Endodermal cell (in vitro differentiated cells): ENCODE measurements at regions not wholly inside any gene's neighbourhood (a gene's known extent, or its start where the extent isn't known, plus 50 kb on each side); places are given as distances from the start of the nearest gene placed in this dataset.

Experiments used
- DNase-seq: peaks from one replicate; pipeline ENCODE4 v3.0.0-alpha.2; 2017
- H3K27ac ChIP-seq: 2 replicates; pipeline ENCODE4 v1.5.1; 2013; ENCODE audit warnings: mild to moderate bottlenecking, low read depth, low read length, moderate library complexity
- H3K27me3 ChIP-seq: 2 replicates; pipeline ENCODE4 v1.6.1; 2013; ENCODE audit warnings: mild to moderate bottlenecking, low read length, moderate library complexity; ENCODE audit not compliant: insufficient read depth, control insufficient read depth, poor library complexity, severe bottlenecking
- H3K36me3 ChIP-seq: 2 replicates; pipeline ENCODE4 v1.7.0; 2013; ENCODE audit warnings: mild to moderate bottlenecking, low read length, moderate library complexity; ENCODE audit not compliant: control insufficient read depth, insufficient read depth
- H3K4me1 ChIP-seq: one replicate; pipeline ENCODE4 v1.7.0; 2013; ENCODE audit warnings: low read length; ENCODE audit not compliant: control insufficient read depth, insufficient read depth
- H3K4me3 ChIP-seq: 2 replicates; pipeline ENCODE4 v1.5.1; 2013; ENCODE audit warnings: mild to moderate bottlenecking, low read length, moderate library complexity
- H3K9ac ChIP-seq: 2 replicates; pipeline ENCODE4 v1.6.1; 2013; ENCODE audit warnings: mild to moderate bottlenecking, low read length, moderate library complexity; ENCODE audit not compliant: poor library complexity, severe bottlenecking; ENCODE audit errors: extremely low read depth
- H3K9me3 ChIP-seq: 2 replicates; pipeline ENCODE4 v1.6.1; 2013; ENCODE audit warnings: mild to moderate bottlenecking, low read length, moderate library complexity; ENCODE audit not compliant: control insufficient read depth
- H3K27ac Mint-ChIP-seq: 2 replicates; pipeline ENCODE4 v1.8.0; 2020; ENCODE audit warnings: mixed read lengths
- H3K27me3 Mint-ChIP-seq: 2 replicates; pipeline ENCODE4 v1.8.0; 2021; ENCODE audit warnings: mild to moderate bottlenecking, mixed read lengths; ENCODE audit not compliant: insufficient read depth
- H3K36me3 Mint-ChIP-seq: 2 replicates; pipeline ENCODE4 v1.8.0; 2020; ENCODE audit warnings: low read depth, mixed read lengths
- H3K4me1 Mint-ChIP-seq: 2 replicates; pipeline ENCODE4 v1.8.0; 2020; ENCODE audit warnings: mixed read lengths
- H3K4me3 Mint-ChIP-seq: 2 replicates; pipeline ENCODE4 v1.8.0; 2020; ENCODE audit warnings: mild to moderate bottlenecking, moderate library complexity, mixed read lengths
- H3K9me3 Mint-ChIP-seq: 2 replicates; pipeline ENCODE4 v1.8.0; 2020; ENCODE audit warnings: mild to moderate bottlenecking, mixed read lengths
- WGBS, 2 experiments: methylation state at CpG; one replicate each; pipeline versions ENCODE4 v1.1.5 to v1.1.7; 2013; ENCODE audit warnings: missing lambda C conversion rate in 2 of 2, mixed read lengths in 1 of 2; ENCODE audit not compliant: insufficient coverage in 1 of 2, insufficient read length in 1 of 2; 5-methylcytosine and 5-hydroxymethylcytosine counted together
- TF ChIP-seq, protein P1 (sequence below): fragments of 200-600 bp; sonication (generic); conservative IDR thresholded peaks from 2 replicates; pipeline ENCODE4 v1.5.0; 2021; ENCODE audit warnings: antibody characterized with exemption, mild to moderate bottlenecking

GRCh38 chr13:38566519-38566918, 120.4 kb upstream of the FREM2 start:
- H3K4me3 ChIP-seq = no peak overlapping the region
- no peaks in the 10 kb centered on the region for H3K4me1 ChIP-seq
- no peaks in the 10 kb centered on the region for H3K27me3 ChIP-seq
- no peaks in the 10 kb centered on the region for H3K36me3 Mint-ChIP-seq
- no peak overlapping the region for H3K27ac Mint-ChIP-seq
- no peak overlapping the region for H3K4me3 Mint-ChIP-seq
- 90 to 100% methylated on average over 2 to 3 of the region's 3 CpGs for WGBS, 2 experiments
- no peaks in the 10 kb centered on the region for H3K36me3 ChIP-seq
- peaks cover 6% of the 10 kb centered on the region for H3K9me3 ChIP-seq
- H3K9ac ChIP-seq = no peak overlapping the region
- TF ChIP-seq, protein P1, sequence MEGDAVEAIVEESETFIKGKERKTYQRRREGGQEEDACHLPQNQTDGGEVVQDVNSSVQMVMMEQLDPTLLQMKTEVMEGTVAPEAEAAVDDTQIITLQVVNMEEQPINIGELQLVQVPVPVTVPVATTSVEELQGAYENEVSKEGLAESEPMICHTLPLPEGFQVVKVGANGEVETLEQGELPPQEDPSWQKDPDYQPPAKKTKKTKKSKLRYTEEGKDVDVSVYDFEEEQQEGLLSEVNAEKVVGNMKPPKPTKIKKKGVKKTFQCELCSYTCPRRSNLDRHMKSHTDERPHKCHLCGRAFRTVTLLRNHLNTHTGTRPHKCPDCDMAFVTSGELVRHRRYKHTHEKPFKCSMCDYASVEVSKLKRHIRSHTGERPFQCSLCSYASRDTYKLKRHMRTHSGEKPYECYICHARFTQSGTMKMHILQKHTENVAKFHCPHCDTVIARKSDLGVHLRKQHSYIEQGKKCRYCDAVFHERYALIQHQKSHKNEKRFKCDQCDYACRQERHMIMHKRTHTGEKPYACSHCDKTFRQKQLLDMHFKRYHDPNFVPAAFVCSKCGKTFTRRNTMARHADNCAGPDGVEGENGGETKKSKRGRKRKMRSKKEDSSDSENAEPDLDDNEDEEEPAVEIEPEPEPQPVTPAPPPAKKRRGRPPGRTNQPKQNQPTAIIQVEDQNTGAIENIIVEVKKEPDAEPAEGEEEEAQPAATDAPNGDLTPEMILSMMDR = no peak
- peaks cover 15% of the 10 kb centered on the region for H3K9me3 Mint-ChIP-seq
- no peaks in the 10 kb centered on the region for H3K27me3 Mint-ChIP-seq
- H3K27ac ChIP-seq = no peak overlapping the region
- no peak for DNase-seq
- H3K4me1 Mint-ChIP-seq = peaks cover 17% of the 10 kb centered on the region

GRCh38 chr13:38570706-38571105, 116.2 kb upstream of the FREM2 start:
- no peaks in the 10 kb centered on the region for H3K27me3 Mint-ChIP-seq
- peaks cover 5% of the 10 kb centered on the region for H3K4me1 Mint-ChIP-seq
- Histone ChIP-seq H3K9ac (no peak overlapping the region), H3K4me1 (no peaks in the 10 kb centered on the region), H3K27ac (no peak overlapping the region), H3K27me3 (no peaks in the 10 kb centered on the region), H3K4me3 (no peak overlapping the region), H3K36me3 (no peaks in the 10 kb centered on the region), H3K9me3 (peaks cover 6% of the 10 kb centered on the region)
- WGBS, 2 experiments = 80% methylated on average over 1 of the region's 1 CpG; no CpG with 5 or more reads in 1 of the 2 experiments
- no peak overlapping the region for H3K27ac Mint-ChIP-seq
- no peak overlapping the region for H3K4me3 Mint-ChIP-seq
- DNase-seq = no peak
- H3K9me3 Mint-ChIP-seq = peaks cover 16% of the 10 kb centered on the region
- H3K36me3 Mint-ChIP-seq = no peaks in the 10 kb centered on the region
- TF ChIP-seq, protein P1 = no peak

GRCh38 chr13:38575427-38575826, 111.5 kb upstream of the FREM2 start:
- peaks cover 11% of the 10 kb centered on the region for H3K9me3 Mint-ChIP-seq
- Histone ChIP-seq H3K27me3 (no peaks in the 10 kb centered on the region), H3K4me3 (no peak overlapping the region), H3K9ac (no peak overlapping the region), H3K27ac (no peak overlapping the region), H3K9me3 (peaks cover 6% of the 10 kb centered on the region), H3K4me1 (no peaks in the 10 kb centered on the region), H3K36me3 (no peaks in the 10 kb centered on the region)
- TF ChIP-seq, protein P1 = no peak
- H3K4me3 Mint-ChIP-seq = no peak overlapping the region
- peaks cover 4% of the 10 kb centered on the region for H3K4me1 Mint-ChIP-seq
- H3K27me3 Mint-ChIP-seq = no peaks in the 10 kb centered on the region
- WGBS, 2 experiments = 88 to 98% methylated on average over 1 to 2 of the region's 2 CpGs
- no peaks in the 10 kb centered on the region for H3K36me3 Mint-ChIP-seq
- H3K27ac Mint-ChIP-seq = no peak overlapping the region
- DNase-seq = no peak
